Spleen (tissue), 11 donors: ENCODE measurements at regions not wholly inside any gene's neighbourhood (a gene's known extent, or its start where the extent isn't known, plus 50 kb on each side); places are given as distances from the start of the nearest gene placed in this dataset.

Source experiments
- DNase-seq: peaks from one replicate; pipeline ENCODE4 v3.0.0-alpha.2; 2020
- H3K27ac ChIP-seq, 8 donors: fragments of 200-600 bp; sonication (generic) in 7 of 8; 1 replicate in 4 of 8; 2 replicates in 4 of 8; pipeline versions ENCODE4 v1.5.0 to v1.8.0; 2016 to 2021; ENCODE audit warnings: inconsistent platforms in 4 of 8, mild to moderate bottlenecking in 4 of 8, moderate library complexity in 1 of 8
- H3K27me3 ChIP-seq, 7 donors: fragments of 200-600 bp; sonication (generic) in 6 of 7; replicated peaks in 1 of 7; 1 replicate in 4 of 7; 2 replicates in 3 of 7; pipeline versions ENCODE4 v1.5.0 to v1.8.0; 2016 to 2021; ENCODE audit warnings: inconsistent platforms in 3 of 7, mild to moderate bottlenecking in 1 of 7
- H3K36me3 ChIP-seq, 6 donors: fragments of 200-600 bp; sonication (generic) in 5 of 6; 1 replicate in 4 of 6; 2 replicates in 2 of 6; pipeline versions ENCODE4 v1.5.0 to v1.8.0; 2016 to 2021; ENCODE audit warnings: inconsistent platforms in 2 of 6
- H3K4me1 ChIP-seq, 6 donors: fragments of 200-600 bp; sonication (generic) in 5 of 6; 1 replicate in 3 of 6; 2 replicates in 3 of 6; pipeline versions ENCODE4 v1.5.0 to v1.8.0; 2016 to 2021; ENCODE audit warnings: inconsistent platforms in 3 of 6
- H3K4me3 ChIP-seq, 8 donors: fragments of 200-600 bp; sonication (generic) in 7 of 8; 1 replicate in 4 of 8; 2 replicates in 4 of 8; pipeline versions ENCODE4 v1.5.0 to v1.8.0; 2016 to 2021; ENCODE audit warnings: inconsistent platforms in 4 of 8, mild to moderate bottlenecking in 4 of 8, moderate library complexity in 2 of 8
- H3K9me3 ChIP-seq, 8 donors: fragments of 200-600 bp; sonication (generic) in 7 of 8; 1 replicate in 4 of 8; 2 replicates in 4 of 8; pipeline versions ENCODE4 v1.5.0 to v1.8.0; 2016 to 2021; ENCODE audit warnings: inconsistent platforms in 4 of 8
- POLR2A ChIP-seq, 3 donors: fragments of 450-650 bp; IDR thresholded peaks; one replicate each; pipeline ENCODE4 v1.5.1; 2017; ENCODE audit warnings: antibody characterized with exemption in 3 of 3, mild to moderate bottlenecking in 1 of 3
- POLR2AphosphoS5 ChIP-seq, 3 donors: sonication (generic); formaldehyde crosslinking; IDR thresholded peaks; one replicate each; pipeline ENCODE4 v1.5.1; 2017; ENCODE audit warnings: antibody characterized with exemption in 3 of 3
- WGBS, 5 donors: extraction: QIAGEN DNeasy Blood & Tissue Kit in 3 of 5; methylation state at CpG; one replicate each; pipeline versions ENCODE4 v1.1.5 to v1.1.7; 2013 to 2018; 5-methylcytosine and 5-hydroxymethylcytosine counted together
- intact Hi-C: fragments of 100-400 bp; cut with DNase I; formaldehyde crosslinking; loops from one replicate; pipeline ENCODE4 v1.15.0; 2023; ENCODE audit warnings: low total_unique reads
- TF ChIP-seq, protein P1 (sequence below), 11 experiments: fragments of 200-600 bp in 7 of 11; fragments of 450-650 bp in 4 of 11; sonication (generic) in 4 of 11; IDR thresholded peaks in 8 of 11; conservative IDR thresholded peaks in 3 of 11; 1 replicate in 7 of 11; 2 replicates in 4 of 11; pipeline versions ENCODE4 v1.4.0 to v1.8.0; 2016 to 2021; ENCODE audit warnings: antibody characterized with exemption in 11 of 11, inconsistent platforms in 4 of 11, mild to moderate bottlenecking in 1 of 11
- donor health status: healthy with polysubstance abuse.
- donor health status: DM: no; HTN: no; CAD: no; lungs with moderate emphysema.
- donor health status: DM: no; HTN: no; CAD: no.
- donor health status: Bipolar disorder and iron deficiency.
- donor health status: healthy.
- donor health status: DM: no; HTN: no; CAD: no.
- donor health status: DM: yes; HTN: yes; CAD: no.

- no peaks in the 10 kb centered on the region for H3K36me3 ChIP-seq
- no peaks in the 10 kb centered on the region for H3K4me1 ChIP-seq
- H3K4me3 ChIP-seq = no peak overlapping the region
- no peak overlapping the region for H3K27ac ChIP-seq
- peaks cover 0 to 81% (median 6%) of the 10 kb centered on the region in 7 donors for H3K27me3 ChIP-seq
- 75 to 84% (median 80%) methylated on average over 11 of the region's 11 CpGs for WGBS, 5 donors
- intact Hi-C loops = no loop called here
- TF ChIP-seq POLR2A (IDR thresholded peaks at IDR 0.05) (no peak), POLR2AphosphoS5 (IDR thresholded peaks at IDR 0.05) (no peak)
- TF ChIP-seq, protein P1, sequence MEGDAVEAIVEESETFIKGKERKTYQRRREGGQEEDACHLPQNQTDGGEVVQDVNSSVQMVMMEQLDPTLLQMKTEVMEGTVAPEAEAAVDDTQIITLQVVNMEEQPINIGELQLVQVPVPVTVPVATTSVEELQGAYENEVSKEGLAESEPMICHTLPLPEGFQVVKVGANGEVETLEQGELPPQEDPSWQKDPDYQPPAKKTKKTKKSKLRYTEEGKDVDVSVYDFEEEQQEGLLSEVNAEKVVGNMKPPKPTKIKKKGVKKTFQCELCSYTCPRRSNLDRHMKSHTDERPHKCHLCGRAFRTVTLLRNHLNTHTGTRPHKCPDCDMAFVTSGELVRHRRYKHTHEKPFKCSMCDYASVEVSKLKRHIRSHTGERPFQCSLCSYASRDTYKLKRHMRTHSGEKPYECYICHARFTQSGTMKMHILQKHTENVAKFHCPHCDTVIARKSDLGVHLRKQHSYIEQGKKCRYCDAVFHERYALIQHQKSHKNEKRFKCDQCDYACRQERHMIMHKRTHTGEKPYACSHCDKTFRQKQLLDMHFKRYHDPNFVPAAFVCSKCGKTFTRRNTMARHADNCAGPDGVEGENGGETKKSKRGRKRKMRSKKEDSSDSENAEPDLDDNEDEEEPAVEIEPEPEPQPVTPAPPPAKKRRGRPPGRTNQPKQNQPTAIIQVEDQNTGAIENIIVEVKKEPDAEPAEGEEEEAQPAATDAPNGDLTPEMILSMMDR (IDR thresholded peaks at IDR 0.05 in 8 of 11, conservative IDR thresholded peaks at IDR 0.05 in 3 of 11) = no peak
- H3K9me3 ChIP-seq = peaks cover 0 to 5% (median 0%) of the 10 kb centered on the region in 8 donors
- no peak for DNase-seq
Measured at GRCh38 chr11:116537709-116538108, 235.1 kb downstream of the BUD13 start.

- no peak overlapping the region for H3K27ac ChIP-seq
- intact Hi-C loops = no loop called here
- H3K4me1 ChIP-seq = no peaks in the 10 kb centered on the region
- 50 to 63% (median 58%) methylated on average over 10 of the region's 10 CpGs for WGBS, 5 donors
- TF ChIP-seq, protein P1 (IDR thresholded peaks at IDR 0.05 in 8 of 11, conservative IDR thresholded peaks at IDR 0.05 in 3 of 11) = no peak
- TF ChIP-seq POLR2AphosphoS5 (IDR thresholded peaks at IDR 0.05) (no peak), POLR2A (IDR thresholded peaks at IDR 0.05) (no peak)
- H3K9me3 ChIP-seq = peaks cover 0 to 5% (median 0%) of the 10 kb centered on the region in 8 donors
- no peak overlapping the region for H3K4me3 ChIP-seq
- H3K27me3 ChIP-seq = peaks cover 0 to 81% (median 6%) of the 10 kb centered on the region in 7 donors
- no peaks in the 10 kb centered on the region for H3K36me3 ChIP-seq
- DNase-seq = no peak
Measured at GRCh38 chr11:116537121-116537520, 235.7 kb downstream of the BUD13 start.

- no peaks in the 10 kb centered on the region for H3K36me3 ChIP-seq
- H3K27me3 ChIP-seq = peaks cover 0 to 76% (median 6%) of the 10 kb centered on the region in 7 donors
- no peak overlapping the region for H3K4me3 ChIP-seq
- intact Hi-C loops = no loop called here
- no peak for DNase-seq
- no peak overlapping the region for H3K27ac ChIP-seq
- WGBS, 5 donors = 64 to 78% (median 70%) methylated on average over 3 of the region's 3 CpGs
- H3K9me3 ChIP-seq = peaks cover 0 to 5% (median 0%) of the 10 kb centered on the region in 8 donors
- TF ChIP-seq, protein P1 (IDR thresholded peaks at IDR 0.05 in 8 of 11, conservative IDR thresholded peaks at IDR 0.05 in 3 of 11) = no peak
- no peaks in the 10 kb centered on the region for H3K4me1 ChIP-seq
Measured at GRCh38 chr11:116536416-116536815, 236.4 kb downstream of the BUD13 start.

- intact Hi-C loops = no loop called here
- H3K27me3 ChIP-seq = peaks cover 0 to 72% (median 6%) of the 10 kb centered on the region in 7 donors
Measured at GRCh38 chr11:116535994-116536393, 236.8 kb downstream of the BUD13 start.

More at GRCh38 chr11:116535994-116536393, 236.8 kb downstream of the BUD13 start:
- H3K36me3 ChIP-seq = no peaks in the 10 kb centered on the region
- no peaks in the 10 kb centered on the region for H3K4me1 ChIP-seq
- WGBS, 5 donors = 65 to 83% (median 74%) methylated on average over 9 of the region's 9 CpGs
- H3K27ac ChIP-seq = no peak overlapping the region
- DNase-seq = no peak
- TF ChIP-seq POLR2A (IDR thresholded peaks at IDR 0.05) (no peak), POLR2AphosphoS5 (IDR thresholded peaks at IDR 0.05) (no peak)
- TF ChIP-seq, protein P1 (IDR thresholded peaks at IDR 0.05 in 8 of 11, conservative IDR thresholded peaks at IDR 0.05 in 3 of 11) = no peak
- peaks cover 0 to 8% (median 2%) of the 10 kb centered on the region in 8 donors for H3K9me3 ChIP-seq
- H3K4me3 ChIP-seq = no peak overlapping the region
